ENCODE measurements at regions not wholly inside any gene's neighbourhood (a gene's known extent, or its start where the extent isn't known, plus 50 kb on each side); places are given as distances from the start of the nearest gene placed in this dataset.
"Not testable (repeated sequence)": the region's sequence is repeated elsewhere in the genome, so short reads cannot be mapped to it uniquely, and the experiment has no call there.

DNA sequence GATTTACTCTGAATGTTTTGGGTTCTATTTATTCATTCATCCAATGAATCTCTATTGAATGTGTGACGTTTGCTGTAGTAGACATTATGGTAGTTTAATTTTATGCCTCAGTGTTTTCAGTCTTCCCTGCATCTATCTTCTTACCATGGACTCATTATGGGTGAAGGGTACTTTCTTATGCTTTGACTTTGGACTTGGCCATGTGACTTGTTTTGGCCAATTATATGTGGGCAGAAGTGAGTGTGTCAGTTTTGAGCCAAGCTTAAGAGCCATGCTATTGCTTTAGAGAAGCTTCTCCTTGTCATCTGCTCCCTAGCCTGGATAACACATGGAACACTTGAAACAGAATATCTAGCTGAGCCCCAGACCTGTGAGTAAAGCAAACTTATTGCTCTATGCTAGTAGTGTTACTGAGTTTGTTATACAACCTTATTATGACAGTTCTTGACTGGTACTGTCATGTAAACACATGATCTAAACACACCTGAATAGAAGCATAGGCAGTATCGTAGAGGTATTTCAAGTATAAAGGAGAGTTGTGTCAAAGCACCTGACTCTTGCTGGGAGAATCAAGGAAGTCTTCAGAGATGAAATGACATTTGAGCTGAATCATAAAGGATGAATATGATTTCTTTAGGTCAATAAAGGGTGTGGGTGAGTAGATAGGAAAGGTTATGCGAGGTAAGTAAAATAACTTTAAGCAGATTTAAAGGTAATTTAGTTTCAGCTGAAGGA is 128.4 kb downstream of the NAA11 start:
- TF ChIP-seq, protein P1, sequence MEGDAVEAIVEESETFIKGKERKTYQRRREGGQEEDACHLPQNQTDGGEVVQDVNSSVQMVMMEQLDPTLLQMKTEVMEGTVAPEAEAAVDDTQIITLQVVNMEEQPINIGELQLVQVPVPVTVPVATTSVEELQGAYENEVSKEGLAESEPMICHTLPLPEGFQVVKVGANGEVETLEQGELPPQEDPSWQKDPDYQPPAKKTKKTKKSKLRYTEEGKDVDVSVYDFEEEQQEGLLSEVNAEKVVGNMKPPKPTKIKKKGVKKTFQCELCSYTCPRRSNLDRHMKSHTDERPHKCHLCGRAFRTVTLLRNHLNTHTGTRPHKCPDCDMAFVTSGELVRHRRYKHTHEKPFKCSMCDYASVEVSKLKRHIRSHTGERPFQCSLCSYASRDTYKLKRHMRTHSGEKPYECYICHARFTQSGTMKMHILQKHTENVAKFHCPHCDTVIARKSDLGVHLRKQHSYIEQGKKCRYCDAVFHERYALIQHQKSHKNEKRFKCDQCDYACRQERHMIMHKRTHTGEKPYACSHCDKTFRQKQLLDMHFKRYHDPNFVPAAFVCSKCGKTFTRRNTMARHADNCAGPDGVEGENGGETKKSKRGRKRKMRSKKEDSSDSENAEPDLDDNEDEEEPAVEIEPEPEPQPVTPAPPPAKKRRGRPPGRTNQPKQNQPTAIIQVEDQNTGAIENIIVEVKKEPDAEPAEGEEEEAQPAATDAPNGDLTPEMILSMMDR (conservative IDR thresholded peaks at IDR 0.05), result no peak
- Mint-ChIP-seq H3K4me3 (no peak overlapping the region), H3K27me3 (no peaks in the 10 kb centered on the region), H3K4me1 (ENCODE audit: unreplicated experiment) (peaks cover 6% of the 10 kb centered on the region), H3K36me3 (no peaks in the 10 kb centered on the region), H3K27ac (no peak overlapping the region), H3K9me3 (no peaks in the 10 kb centered on the region)
- no peak for DNase-seq (ENCODE audit: extremely low spot score, unreplicated experiment)

DNA sequence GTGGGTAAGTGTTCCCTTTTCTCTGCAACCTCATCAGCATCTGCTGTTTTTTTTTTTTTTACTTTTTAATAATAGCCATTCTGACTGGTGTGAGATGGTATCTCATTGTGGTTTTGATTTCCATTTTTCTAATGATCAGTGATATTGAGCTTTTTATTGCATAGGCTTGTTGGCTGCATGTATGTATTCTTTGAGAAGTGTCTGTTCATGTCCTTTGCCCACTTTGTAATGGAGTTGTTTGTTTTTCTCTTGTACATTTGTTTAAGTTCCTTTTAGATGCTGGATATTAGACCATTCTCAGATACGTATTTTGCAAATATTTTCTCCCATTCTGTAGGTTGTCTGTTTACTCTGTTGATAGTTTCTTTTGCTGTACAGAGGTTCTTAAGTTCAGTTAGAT is 134.6 kb downstream of the NAA11 start:
- not testable (repeated sequence) for H3K4me3 Mint-ChIP-seq

DNA sequence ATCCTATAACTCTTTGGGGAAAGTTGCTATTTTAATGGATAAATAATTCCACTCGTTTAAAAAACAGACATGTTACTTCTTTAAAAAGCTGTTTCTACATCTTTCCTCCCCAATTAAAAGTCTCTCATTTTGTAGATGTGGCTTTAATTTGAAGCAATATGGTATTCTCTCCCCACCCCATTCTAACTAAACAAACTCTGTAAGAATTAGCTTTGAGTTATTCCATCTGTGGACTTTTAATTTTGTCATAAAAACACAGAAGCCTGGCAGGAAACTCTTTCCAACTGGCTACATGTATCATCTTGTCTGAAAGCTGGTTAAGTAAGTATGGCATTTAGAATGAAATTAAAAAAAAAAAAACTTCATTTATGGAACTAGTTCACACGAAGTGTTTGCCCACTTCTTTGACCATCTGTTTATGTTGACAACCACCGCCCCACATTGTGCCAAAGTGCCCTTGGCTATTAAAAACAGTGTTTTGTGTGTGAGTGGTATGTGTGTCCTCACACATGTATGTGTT is 140.3 kb downstream of the NAA11 start:
- H3K36me3 Mint-ChIP-seq, result no peaks in the 10 kb centered on the region
- no peak overlapping the region for H3K27ac Mint-ChIP-seq
- H3K4me1 Mint-ChIP-seq (ENCODE audit: unreplicated experiment), result peaks cover 4% of the 10 kb centered on the region
- no peaks in the 10 kb centered on the region for H3K27me3 Mint-ChIP-seq
- TF ChIP-seq, protein P1 (conservative IDR thresholded peaks at IDR 0.05), result no peak
- H3K9me3 Mint-ChIP-seq, result no peaks in the 10 kb centered on the region
- DNase-seq (ENCODE audit: extremely low spot score, unreplicated experiment), result no peak
- H3K4me3 Mint-ChIP-seq, result no peak overlapping the region

More for the DNA sequence above, 134.6 kb downstream of the NAA11 start:
- H3K27me3 Mint-ChIP-seq; H3K27ac Mint-ChIP-seq; H3K4me1 Mint-ChIP-seq (ENCODE audit: unreplicated experiment); H3K9me3 Mint-ChIP-seq; DNase-seq (ENCODE audit: extremely low spot score, unreplicated experiment); H3K36me3 Mint-ChIP-seq: not testable (repeated sequence)

DNA sequence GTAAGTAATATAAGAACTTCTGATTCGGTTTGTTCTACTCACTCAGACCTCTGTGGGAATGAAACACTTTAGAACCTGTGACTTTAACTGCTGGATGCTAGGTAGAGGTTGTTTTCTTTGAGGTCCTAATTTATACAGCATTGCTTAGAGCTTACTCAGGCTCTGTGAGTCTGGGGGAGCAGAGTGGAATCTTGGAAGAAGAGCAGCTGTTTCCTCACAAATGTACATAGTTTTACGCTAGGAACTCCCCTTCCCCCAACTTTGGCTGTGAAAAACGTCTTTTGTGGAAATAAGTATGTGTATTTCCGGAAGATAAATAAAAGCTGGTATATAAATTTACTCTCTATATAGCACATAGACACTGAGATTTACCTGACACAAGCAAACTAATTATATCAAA is 141.4 kb downstream of the NAA11 start:
- TF ChIP-seq, protein P1 (conservative IDR thresholded peaks at IDR 0.05), result no peak
- Mint-ChIP-seq H3K27me3 (no peaks in the 10 kb centered on the region), H3K4me3 (no peak overlapping the region), H3K4me1 (ENCODE audit: unreplicated experiment) (peaks cover 4% of the 10 kb centered on the region), H3K36me3 (no peaks in the 10 kb centered on the region), H3K9me3 (no peaks in the 10 kb centered on the region), H3K27ac (no peak overlapping the region)
- DNase-seq (ENCODE audit: extremely low spot score, unreplicated experiment), result no peak

DNA sequence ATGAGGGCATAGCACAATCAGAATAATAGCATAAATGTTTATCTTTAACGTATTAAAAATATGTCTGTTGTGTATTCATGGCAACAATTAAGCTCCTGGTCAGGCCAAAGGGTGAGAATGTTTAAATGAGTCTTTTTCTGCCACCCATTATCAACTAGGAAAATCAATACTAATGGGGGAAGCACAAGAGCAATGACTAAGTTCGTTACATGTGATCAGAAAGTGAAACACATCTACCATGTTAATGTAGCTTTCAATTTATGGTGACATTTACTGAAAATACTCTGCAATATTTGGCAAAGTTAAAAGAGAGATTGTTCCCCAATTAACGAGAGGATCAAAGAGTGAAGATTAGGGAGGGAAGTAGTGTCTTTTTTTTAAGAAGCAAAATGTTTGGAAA is 143.7 kb downstream of the NAA11 start:
- H3K36me3 Mint-ChIP-seq, result no peaks in the 10 kb centered on the region
- H3K9me3 Mint-ChIP-seq, result no peaks in the 10 kb centered on the region
- DNase-seq (ENCODE audit: extremely low spot score, unreplicated experiment), result no peak
- no peaks in the 10 kb centered on the region for H3K27me3 Mint-ChIP-seq
- H3K4me3 Mint-ChIP-seq, result no peak overlapping the region
- peaks cover 4% of the 10 kb centered on the region for H3K4me1 Mint-ChIP-seq (ENCODE audit: unreplicated experiment)
- TF ChIP-seq, protein P1 (conservative IDR thresholded peaks at IDR 0.05), result no peak
- H3K27ac Mint-ChIP-seq, result no peak overlapping the region

DNA sequence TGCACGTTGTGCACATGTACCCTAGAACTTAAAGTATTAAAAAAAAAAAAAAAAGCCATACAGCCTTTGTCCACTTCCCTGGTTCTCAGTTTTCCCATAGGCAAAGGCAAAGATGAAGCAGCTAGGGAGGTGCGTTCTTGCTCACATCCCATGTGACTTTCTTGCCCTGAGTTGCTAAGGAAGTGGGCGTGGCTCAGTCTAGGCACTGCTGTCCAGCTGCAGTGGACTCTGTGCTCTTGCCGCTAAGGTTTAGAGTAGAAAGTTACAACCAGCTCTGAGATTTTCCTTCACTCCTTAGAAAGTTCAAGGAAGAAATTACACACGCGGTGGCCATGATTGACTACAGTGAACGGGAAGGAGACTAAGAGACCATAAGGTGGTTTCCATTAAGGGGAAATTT is 144.7 kb downstream of the NAA11 start:
- H3K27ac Mint-ChIP-seq, result no peak overlapping the region
- no peaks in the 10 kb centered on the region for H3K36me3 Mint-ChIP-seq
- no peak for DNase-seq (ENCODE audit: extremely low spot score, unreplicated experiment)
- H3K4me3 Mint-ChIP-seq, result no peak overlapping the region
- TF ChIP-seq, protein P1 (conservative IDR thresholded peaks at IDR 0.05), result no peak
- peaks cover 4% of the 10 kb centered on the region for H3K4me1 Mint-ChIP-seq (ENCODE audit: unreplicated experiment)
- no peaks in the 10 kb centered on the region for H3K9me3 Mint-ChIP-seq
- no peaks in the 10 kb centered on the region for H3K27me3 Mint-ChIP-seq
